ENCODE measurements at regions not wholly inside any gene's neighbourhood (a gene's known extent, or its start where the extent isn't known, plus 50 kb on each side); places are given as distances from the start of the nearest gene placed in this dataset.

DNA sequence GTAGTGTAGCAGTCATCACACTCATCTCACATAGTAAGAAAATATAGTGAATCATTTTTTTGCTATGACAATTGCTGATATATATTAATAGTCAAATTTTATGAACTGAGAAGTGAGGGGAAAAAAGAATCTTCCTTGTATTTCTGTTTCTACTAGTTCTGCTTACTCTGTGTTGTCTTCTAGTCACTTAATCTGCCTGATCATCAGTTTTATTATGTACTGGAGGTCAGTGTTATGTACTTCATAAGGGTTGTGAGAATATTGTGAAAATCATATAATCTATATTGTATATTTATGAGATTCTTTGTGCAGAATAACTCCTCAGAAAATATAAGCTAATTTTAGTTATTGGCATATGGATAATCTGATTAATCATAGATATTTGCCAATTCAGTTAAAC is 546.9 kb upstream of the RIOK2 start:
- POLR2A ChIA-PET (ENCODE audit: low non-redundant PET) = no interaction called here
- intact Hi-C loops (cut with micrococcal nuclease; ENCODE audit: unreplicated experiment) = no loop called here
- CTCF ChIA-PET = no interaction called here

DNA sequence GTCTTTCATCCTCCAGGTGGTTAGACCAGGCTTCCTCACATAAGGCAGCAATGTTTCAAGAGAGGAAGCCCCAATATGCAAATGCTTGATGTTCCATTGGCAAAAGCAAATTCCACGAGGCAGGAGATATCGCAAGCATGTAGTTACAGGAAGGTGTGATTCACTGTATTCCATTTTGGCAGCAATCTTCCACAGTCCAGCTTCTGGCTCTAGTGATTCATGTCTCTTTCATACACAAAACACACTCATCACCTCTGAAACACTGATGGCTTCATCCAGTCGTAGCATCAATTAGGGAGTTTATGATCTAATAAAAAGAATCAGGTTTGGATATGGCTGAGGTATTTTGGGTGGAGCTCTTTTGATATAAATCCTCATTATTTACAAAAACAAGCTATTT is 552.2 kb upstream of the RIOK2 start:
- H3K27ac ChIP-seq (ENCODE audit: low read depth, low read length, poor library complexity, severe bottlenecking) = no peak overlapping the region
- H3K27me3 ChIP-seq (replicated peaks; ENCODE audit: insufficient read depth, low read depth, low read length, poor library complexity) = no peaks in the 10 kb centered on the region
- DNase-seq (ENCODE audit: low spot score) = no peak
- BruUV-seq (replicated peaks) = no TSS peak
- H3K4me1 ChIP-seq (ENCODE audit: insufficient read depth, low read length, poor library complexity, severe bottlenecking) = no peaks in the 10 kb centered on the region
- POLR2A ChIA-PET (ENCODE audit: low non-redundant PET) = no interaction called here
- TF ChIP-seq EZH2 (IDR thresholded peaks at IDR 0.05; ENCODE audit: borderline replicate concordance, low read depth, low read length, poor library complexity, severe bottlenecking) = no peak
- TF ChIP-seq, protein P1, sequence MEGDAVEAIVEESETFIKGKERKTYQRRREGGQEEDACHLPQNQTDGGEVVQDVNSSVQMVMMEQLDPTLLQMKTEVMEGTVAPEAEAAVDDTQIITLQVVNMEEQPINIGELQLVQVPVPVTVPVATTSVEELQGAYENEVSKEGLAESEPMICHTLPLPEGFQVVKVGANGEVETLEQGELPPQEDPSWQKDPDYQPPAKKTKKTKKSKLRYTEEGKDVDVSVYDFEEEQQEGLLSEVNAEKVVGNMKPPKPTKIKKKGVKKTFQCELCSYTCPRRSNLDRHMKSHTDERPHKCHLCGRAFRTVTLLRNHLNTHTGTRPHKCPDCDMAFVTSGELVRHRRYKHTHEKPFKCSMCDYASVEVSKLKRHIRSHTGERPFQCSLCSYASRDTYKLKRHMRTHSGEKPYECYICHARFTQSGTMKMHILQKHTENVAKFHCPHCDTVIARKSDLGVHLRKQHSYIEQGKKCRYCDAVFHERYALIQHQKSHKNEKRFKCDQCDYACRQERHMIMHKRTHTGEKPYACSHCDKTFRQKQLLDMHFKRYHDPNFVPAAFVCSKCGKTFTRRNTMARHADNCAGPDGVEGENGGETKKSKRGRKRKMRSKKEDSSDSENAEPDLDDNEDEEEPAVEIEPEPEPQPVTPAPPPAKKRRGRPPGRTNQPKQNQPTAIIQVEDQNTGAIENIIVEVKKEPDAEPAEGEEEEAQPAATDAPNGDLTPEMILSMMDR (conservative IDR thresholded peaks at IDR 0.05; ENCODE audit: low read depth, low read length) = no peak
- H3K36me3 ChIP-seq (ENCODE audit: insufficient read depth, low read length, poor library complexity, severe bottlenecking) = no peaks in the 10 kb centered on the region
- intact Hi-C loops (cut with micrococcal nuclease; ENCODE audit: unreplicated experiment) = no loop called here
- no peaks in the 10 kb centered on the region for H3K9me3 ChIP-seq (ENCODE audit: low read depth, low read length, poor library complexity, severe bottlenecking)
- CTCF ChIA-PET = no interaction called here
- H3K4me3 ChIP-seq (ENCODE audit: low read depth, low read length, poor library complexity, severe bottlenecking) = no peak overlapping the region

More for the DNA sequence above, 546.9 kb upstream of the RIOK2 start:
- Histone ChIP-seq H3K27me3 (replicated peaks; ENCODE audit: insufficient read depth, low read depth, low read length, poor library complexity) (no peaks in the 10 kb centered on the region), H3K4me1 (ENCODE audit: insufficient read depth, low read length, poor library complexity, severe bottlenecking) (no peaks in the 10 kb centered on the region), H3K27ac (ENCODE audit: low read depth, low read length, poor library complexity, severe bottlenecking) (no peak overlapping the region), H3K9me3 (ENCODE audit: low read depth, low read length, poor library complexity, severe bottlenecking) (no peaks in the 10 kb centered on the region), H3K36me3 (ENCODE audit: insufficient read depth, low read length, poor library complexity, severe bottlenecking) (no peaks in the 10 kb centered on the region), H3K4me3 (ENCODE audit: low read depth, low read length, poor library complexity, severe bottlenecking) (no peak overlapping the region)
- DNase-seq (ENCODE audit: low spot score) = no peak
- TF ChIP-seq, protein P1 (conservative IDR thresholded peaks at IDR 0.05; ENCODE audit: low read depth, low read length) = no peak
- no peak for TF ChIP-seq EZH2 (IDR thresholded peaks at IDR 0.05; ENCODE audit: borderline replicate concordance, low read depth, low read length, poor library complexity, severe bottlenecking)
- no TSS peak for BruUV-seq (replicated peaks)

DNA sequence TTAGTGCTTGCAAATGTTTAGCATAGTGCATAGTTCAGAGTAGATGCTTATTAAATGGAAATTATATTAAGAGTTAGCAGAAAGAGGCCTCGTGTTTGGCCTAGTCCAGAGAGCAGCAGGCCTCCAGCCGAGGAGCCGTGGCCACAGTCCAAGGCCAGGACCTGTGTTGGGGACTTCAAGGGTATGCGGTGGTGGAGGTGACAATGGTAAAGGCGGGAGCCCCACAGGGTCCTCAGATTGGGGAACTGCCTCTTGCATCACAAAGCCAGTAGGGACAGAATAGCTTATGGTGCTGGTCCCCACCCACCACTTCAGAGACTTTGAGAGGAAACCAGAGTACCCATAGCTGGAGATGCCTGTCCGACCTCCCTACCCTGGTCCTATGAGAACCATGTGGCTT is 554.6 kb upstream of the RIOK2 start:
- no peaks in the 10 kb centered on the region for H3K36me3 ChIP-seq (ENCODE audit: insufficient read depth, low read length, poor library complexity, severe bottlenecking)
- H3K4me3 ChIP-seq (ENCODE audit: low read depth, low read length, poor library complexity, severe bottlenecking) = no peak overlapping the region
- intact Hi-C loops (cut with micrococcal nuclease; ENCODE audit: unreplicated experiment) = no loop called here
- BruUV-seq (replicated peaks) = no TSS peak
- no peak overlapping the region for H3K27ac ChIP-seq (ENCODE audit: low read depth, low read length, poor library complexity, severe bottlenecking)
- DNase-seq (ENCODE audit: low spot score) = no peak
- CTCF ChIA-PET = no interaction called here
- POLR2A ChIA-PET (ENCODE audit: low non-redundant PET) = no interaction called here
- TF ChIP-seq EZH2 (IDR thresholded peaks at IDR 0.05; ENCODE audit: borderline replicate concordance, low read depth, low read length, poor library complexity, severe bottlenecking) = no peak
- TF ChIP-seq, protein P1 (conservative IDR thresholded peaks at IDR 0.05; ENCODE audit: low read depth, low read length) = no peak
- peaks cover 4% of the 10 kb centered on the region for H3K27me3 ChIP-seq (replicated peaks; ENCODE audit: insufficient read depth, low read depth, low read length, poor library complexity)
- no peaks in the 10 kb centered on the region for H3K4me1 ChIP-seq (ENCODE audit: insufficient read depth, low read length, poor library complexity, severe bottlenecking)
- H3K9me3 ChIP-seq (ENCODE audit: low read depth, low read length, poor library complexity, severe bottlenecking) = no peaks in the 10 kb centered on the region
